MG63 (cell line): ENCODE measurements at regions not wholly inside any gene's neighbourhood (a gene's known extent, or its start where the extent isn't known, plus 50 kb on each side); places are given as distances from the start of the nearest gene placed in this dataset.
A peak's percentile ranks its signal among the peaks of the same experiment; 100 is the strongest.

Experiments used
- DNase-seq: peaks from one replicate; pipeline ENCODE4 v3.0.0-alpha.2; 2020
- H3K27me3 ChIP-seq: fragments of 250-450 bp; sonication (Bioruptor Pico); 2 replicates; pipeline ENCODE4 v1.5.1; 2020; ENCODE audit warnings: mild to moderate bottlenecking, moderate library complexity
- H3K36me3 ChIP-seq: fragments of 250-450 bp; sonication (Bioruptor Pico); 2 replicates; pipeline ENCODE4 v1.5.1; 2020; ENCODE audit warnings: mild to moderate bottlenecking, moderate library complexity
- H3K4me3 ChIP-seq: fragments of 250-450 bp; sonication (Bioruptor Pico); 2 replicates; pipeline ENCODE4 v1.5.1; 2020; ENCODE audit warnings: mild to moderate bottlenecking, moderate library complexity
- H3K9me3 ChIP-seq: fragments of 250-450 bp; sonication (Bioruptor Pico); 2 replicates; pipeline ENCODE4 v1.5.1; 2020; ENCODE audit warnings: mild to moderate bottlenecking, moderate library complexity

- H3K9me3 ChIP-seq: no peaks in the 10 kb centered on the region
- H3K4me3 ChIP-seq: no peak overlapping the region
- no peaks in the 10 kb centered on the region for H3K27me3 ChIP-seq
- H3K36me3 ChIP-seq: no peaks in the 10 kb centered on the region
- DNase-seq: no peak
Observed at GRCh38 chr3:18159681-18160080, 265.5 kb downstream of the SATB1 start.

DNA sequence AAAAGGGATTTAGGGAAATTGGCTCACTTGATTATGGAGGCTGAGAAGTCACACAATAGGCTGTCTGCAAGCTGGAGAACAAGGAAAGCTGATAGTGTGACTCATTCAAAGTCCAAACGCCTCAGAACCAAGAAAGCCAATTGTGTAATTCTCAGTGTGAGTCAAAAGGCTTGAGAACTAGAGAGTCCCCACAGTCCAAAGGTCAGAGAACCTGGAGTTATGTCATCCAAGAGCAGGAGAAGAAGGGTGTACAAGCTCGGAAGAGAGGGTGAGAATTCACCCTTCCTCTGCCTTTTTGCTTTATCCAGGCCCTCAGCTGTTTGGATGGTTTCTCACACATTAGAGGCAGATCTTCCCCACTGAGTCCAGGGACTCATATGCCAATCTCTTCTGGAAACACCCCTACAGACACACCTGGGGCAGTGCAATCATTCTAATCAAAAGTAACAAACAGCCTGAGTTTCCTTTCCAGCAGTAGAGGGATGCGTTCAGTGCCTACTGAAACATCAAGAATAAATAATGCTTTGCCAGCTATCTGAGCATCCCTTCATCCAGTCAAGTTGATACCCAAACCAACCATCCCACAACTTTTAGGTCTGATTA lies 271.5 kb downstream of the SATB1 start:
- H3K4me3 ChIP-seq: no peak overlapping the region
- H3K36me3 ChIP-seq: no peaks in the 10 kb centered on the region
- no peaks in the 10 kb centered on the region for H3K27me3 ChIP-seq
- DNase-seq: peak; percentile 5
- no peaks in the 10 kb centered on the region for H3K9me3 ChIP-seq

- H3K4me3 ChIP-seq: no peak overlapping the region
- no peaks in the 10 kb centered on the region for H3K36me3 ChIP-seq
- H3K27me3 ChIP-seq: no peaks in the 10 kb centered on the region
- no peak for DNase-seq
- no peaks in the 10 kb centered on the region for H3K9me3 ChIP-seq
Observed at GRCh38 chr3:18151199-18151598, 273.9 kb downstream of the SATB1 start.

- Histone ChIP-seq H3K4me3 (no peak overlapping the region), H3K36me3 (no peaks in the 10 kb centered on the region), H3K9me3 (no peaks in the 10 kb centered on the region), H3K27me3 (no peaks in the 10 kb centered on the region)
- no peak for DNase-seq
Observed at GRCh38 chr3:18149935-18150334, 275.2 kb downstream of the SATB1 start.

DNA sequence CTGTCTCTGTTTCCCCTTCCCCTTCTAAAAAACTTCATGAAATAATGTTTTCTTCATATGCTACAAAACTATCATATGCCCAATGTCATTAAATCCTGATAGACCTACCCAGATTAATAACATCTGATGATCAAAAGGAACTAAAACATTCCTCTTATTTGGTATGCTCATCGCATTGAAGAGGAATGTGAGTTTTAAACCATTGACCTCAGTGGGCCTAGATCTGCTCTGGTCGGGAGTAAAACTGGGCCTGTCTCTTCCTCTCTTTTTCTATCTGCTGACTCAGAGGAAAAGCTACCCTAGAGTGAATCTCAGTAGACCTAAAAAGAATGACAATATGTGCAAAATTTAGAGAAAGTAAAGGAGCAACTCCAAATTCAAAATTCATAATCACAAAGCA lies 275.8 kb downstream of the SATB1 start:
- Histone ChIP-seq H3K4me3 (no peak overlapping the region), H3K27me3 (no peaks in the 10 kb centered on the region), H3K36me3 (no peaks in the 10 kb centered on the region), H3K9me3 (no peaks in the 10 kb centered on the region)
- DNase-seq: no peak

- no peaks in the 10 kb centered on the region for H3K27me3 ChIP-seq
- H3K4me3 ChIP-seq: no peak overlapping the region
- no peaks in the 10 kb centered on the region for H3K9me3 ChIP-seq
- DNase-seq: no peak
- no peaks in the 10 kb centered on the region for H3K36me3 ChIP-seq
Observed at GRCh38 chr3:18144571-18144970, 280.6 kb downstream of the SATB1 start.

GRCh38 chr3:18143258-18143780 lies 281.8 kb downstream of the SATB1 start:
- Histone ChIP-seq H3K9me3 (no peaks in the 10 kb centered on the region), H3K27me3 (no peaks in the 10 kb centered on the region), H3K4me3 (no peak overlapping the region), H3K36me3 (no peaks in the 10 kb centered on the region)
- no peak for DNase-seq

- no peaks in the 10 kb centered on the region for H3K36me3 ChIP-seq
- no peak for DNase-seq
- no peaks in the 10 kb centered on the region for H3K9me3 ChIP-seq
- H3K4me3 ChIP-seq: no peak overlapping the region
- H3K27me3 ChIP-seq: no peaks in the 10 kb centered on the region
Observed at GRCh38 chr3:18137958-18138357, 287.2 kb downstream of the SATB1 start.

GRCh38 chr3:18135060-18135814 lies 289.9 kb downstream of the SATB1 start:
- DNase-seq: no peak
- no peaks in the 10 kb centered on the region for H3K9me3 ChIP-seq
- H3K36me3 ChIP-seq: no peaks in the 10 kb centered on the region
- no peak overlapping the region for H3K4me3 ChIP-seq
- no peaks in the 10 kb centered on the region for H3K27me3 ChIP-seq

- H3K36me3 ChIP-seq: no peaks in the 10 kb centered on the region
- H3K4me3 ChIP-seq: no peak overlapping the region
- H3K9me3 ChIP-seq: no peaks in the 10 kb centered on the region
- DNase-seq: no peak
- H3K27me3 ChIP-seq: no peaks in the 10 kb centered on the region
Observed at GRCh38 chr3:18134386-18135059, 290.6 kb downstream of the SATB1 start.

- no peak for DNase-seq
- H3K9me3 ChIP-seq: no peaks in the 10 kb centered on the region
- no peaks in the 10 kb centered on the region for H3K36me3 ChIP-seq
- H3K4me3 ChIP-seq: no peak overlapping the region
- H3K27me3 ChIP-seq: no peaks in the 10 kb centered on the region
Observed at GRCh38 chr3:18132991-18133390, 292.1 kb downstream of the SATB1 start.

GRCh38 chr3:18127859-18128681 lies 297.1 kb downstream of the SATB1 start:
- Histone ChIP-seq H3K36me3 (no peaks in the 10 kb centered on the region), H3K9me3 (no peaks in the 10 kb centered on the region), H3K27me3 (no peaks in the 10 kb centered on the region), H3K4me3 (no peak overlapping the region)
- no peak for DNase-seq

DNA sequence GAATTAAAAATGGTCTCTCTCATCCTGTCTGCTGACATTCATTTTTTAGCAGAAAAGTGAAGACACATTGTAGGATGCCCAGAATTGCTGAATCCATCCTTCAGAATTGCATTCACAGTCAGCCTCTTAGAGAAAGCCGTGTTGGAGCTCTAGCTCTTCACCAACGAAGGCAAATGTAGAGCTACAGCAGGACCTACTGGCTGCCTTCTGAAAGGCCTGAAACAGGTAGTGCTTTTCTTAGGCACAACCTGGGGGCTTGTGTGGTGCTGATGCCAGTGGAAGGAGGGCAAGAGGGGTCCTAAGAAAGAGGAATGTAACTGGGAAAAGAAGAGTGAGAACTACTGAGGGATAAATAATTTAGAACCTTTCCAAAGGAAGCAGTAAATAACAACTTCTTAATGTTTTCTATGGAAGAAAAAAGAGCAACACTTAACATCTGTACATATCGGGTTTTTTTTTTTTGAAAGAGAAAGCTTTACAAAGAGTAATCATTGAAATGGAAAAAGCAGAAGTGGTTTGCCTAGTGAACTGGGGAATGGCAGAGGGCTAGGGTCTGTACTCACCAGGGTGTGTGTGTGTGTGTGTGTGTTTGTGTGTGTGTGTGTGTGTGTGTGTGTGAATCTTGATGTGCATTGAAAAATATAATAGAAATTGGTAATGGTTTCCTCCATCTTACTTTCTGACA lies 297.8 kb downstream of the SATB1 start:
- Histone ChIP-seq H3K27me3 (no peaks in the 10 kb centered on the region), H3K36me3 (no peaks in the 10 kb centered on the region), H3K4me3 (no peak overlapping the region), H3K9me3 (no peaks in the 10 kb centered on the region)
- DNase-seq: no peak

DNA sequence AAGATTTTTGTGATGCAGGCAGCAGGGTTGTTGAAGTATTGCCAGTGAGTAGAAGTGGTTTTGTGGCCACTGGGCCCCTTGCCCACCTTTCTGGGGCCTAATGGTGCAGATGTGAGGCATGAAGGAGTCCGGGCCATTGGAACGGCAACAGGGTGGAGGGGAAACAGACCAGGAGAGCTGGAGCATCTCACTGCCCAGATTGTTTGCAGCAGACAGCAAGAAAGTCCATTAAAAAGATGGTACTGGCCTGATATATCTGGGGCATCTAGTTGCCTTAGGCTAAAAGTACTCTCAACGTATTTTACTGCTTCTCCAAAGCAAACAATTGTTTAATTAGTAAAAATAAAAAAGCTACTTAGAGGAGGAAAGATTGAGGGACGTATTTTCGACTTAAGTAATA lies 298.4 kb downstream of the SATB1 start:
- no peaks in the 10 kb centered on the region for H3K9me3 ChIP-seq
- H3K4me3 ChIP-seq: no peak overlapping the region
- H3K27me3 ChIP-seq: no peaks in the 10 kb centered on the region
- no peaks in the 10 kb centered on the region for H3K36me3 ChIP-seq
- no peak for DNase-seq

GRCh38 chr3:18124501-18124900 lies 300.6 kb downstream of the SATB1 start:
- Histone ChIP-seq H3K27me3 (no peaks in the 10 kb centered on the region), H3K4me3 (no peak overlapping the region), H3K36me3 (no peaks in the 10 kb centered on the region), H3K9me3 (no peaks in the 10 kb centered on the region)
- DNase-seq: peak; percentile 38

GRCh38 chr3:18122264-18122663 lies 302.9 kb downstream of the SATB1 start:
- Histone ChIP-seq H3K27me3 (no peaks in the 10 kb centered on the region), H3K4me3 (no peak overlapping the region), H3K36me3 (no peaks in the 10 kb centered on the region), H3K9me3 (no peaks in the 10 kb centered on the region)
- no peak for DNase-seq
